Mesenchymal stem cell (in vitro differentiated cells and primary cell): ENCODE measurements at regions not wholly inside any gene's neighbourhood (a gene's known extent, or its start where the extent isn't known, plus 50 kb on each side); places are given as distances from the start of the nearest gene placed in this dataset.
"Not testable (repeated sequence)": the region's sequence is repeated elsewhere in the genome, so short reads cannot be mapped to it uniquely, and the experiment has no call there.

Experiments
- DNase-seq: peaks from one replicate; pipeline ENCODE4 v3.0.0-alpha.2; 2013
- H2AFZ ChIP-seq: one replicate; pipeline ENCODE4 v1.6.1; 2013; ENCODE audit warnings: low read depth, mild to moderate bottlenecking, control low read depth, inconsistent platforms, low read length, moderate library complexity
- H2AK5ac ChIP-seq: 2 replicates; pipeline ENCODE4 v1.6.1; 2013; ENCODE audit warnings: low read length, moderate library complexity, mild to moderate bottlenecking, inconsistent platforms; ENCODE audit not compliant: severe bottlenecking
- H2BK120ac ChIP-seq: one replicate; pipeline ENCODE4 v1.6.1; 2013; ENCODE audit warnings: low read depth, mild to moderate bottlenecking, inconsistent platforms, low read length, moderate library complexity
- H2BK12ac ChIP-seq, 2 experiments: one replicate each; pipeline ENCODE4 v1.6.1; 2013; ENCODE audit warnings: inconsistent platforms in 2 of 2, low read length in 2 of 2, mild to moderate bottlenecking in 2 of 2, moderate library complexity in 2 of 2, control low read depth in 1 of 2
- H2BK15ac ChIP-seq: one replicate; pipeline ENCODE4 v1.6.1; 2013; ENCODE audit warnings: mild to moderate bottlenecking, low read depth, inconsistent platforms; ENCODE audit not compliant: poor library complexity, severe bottlenecking
- H2BK5ac ChIP-seq: 2 replicates; pipeline ENCODE4 v1.6.1; 2013; ENCODE audit warnings: low read depth, mild to moderate bottlenecking, low read length, control low read depth, inconsistent platforms; ENCODE audit not compliant: poor library complexity, severe bottlenecking
- H3K14ac ChIP-seq, 2 experiments: one replicate each; pipeline ENCODE4 v1.6.1; 2013; ENCODE audit warnings: inconsistent platforms in 2 of 2, low read length in 2 of 2, control low read depth in 1 of 2, mild to moderate bottlenecking in 1 of 2, moderate library complexity in 1 of 2
- H3K18ac ChIP-seq, 2 experiments: one replicate each; pipeline ENCODE4 v1.6.1; 2013; ENCODE audit warnings: inconsistent platforms in 2 of 2, low read length in 2 of 2, control low read depth in 1 of 2, low read depth in 1 of 2, mild to moderate bottlenecking in 1 of 2
- H3K23ac ChIP-seq, 2 experiments: one replicate each; pipeline ENCODE4 v1.6.1; 2013; ENCODE audit warnings: inconsistent platforms in 2 of 2, low read length in 2 of 2, mild to moderate bottlenecking in 2 of 2, moderate library complexity in 2 of 2, control low read depth in 1 of 2
- H3K27ac ChIP-seq: 2 replicates; pipeline ENCODE4 v1.5.1; 2013; ENCODE audit warnings: mild to moderate bottlenecking, moderate library complexity, low read length, control low read depth, inconsistent platforms; ENCODE audit not compliant: poor library complexity, severe bottlenecking
- H3K27me3 ChIP-seq, 2 experiments: 2 replicates each; pipeline versions ENCODE4 v1.6.1 to v1.7.0; 2013; ENCODE audit warnings: low read length in 2 of 2, mild to moderate bottlenecking in 2 of 2, moderate library complexity in 2 of 2, control low read depth in 1 of 2, inconsistent platforms in 1 of 2; ENCODE audit not compliant: control insufficient read depth in 1 of 2, insufficient read depth in 1 of 2
- H3K36me3 ChIP-seq, 2 experiments: 2 replicates each; pipeline versions ENCODE4 v1.6.1 to v1.7.0; 2013; ENCODE audit warnings: low read length in 2 of 2, control low read depth in 1 of 2, inconsistent platforms in 1 of 2, low read depth in 1 of 2, mild to moderate bottlenecking in 1 of 2; ENCODE audit not compliant: insufficient read depth in 2 of 2, control insufficient read depth in 1 of 2
- H3K4ac ChIP-seq, 2 experiments: one replicate each; pipeline ENCODE4 v1.6.1; 2013; ENCODE audit warnings: inconsistent platforms in 2 of 2, low read length in 2 of 2, mild to moderate bottlenecking in 2 of 2, moderate library complexity in 2 of 2, control low read depth in 1 of 2, low read depth in 1 of 2
- H3K4me1 ChIP-seq: 2 replicates; pipeline ENCODE4 v1.6.1; 2013; ENCODE audit warnings: low read depth, low read length, control low read depth; ENCODE audit not compliant: control insufficient read depth, insufficient read depth
- H3K4me2 ChIP-seq: 2 replicates; pipeline ENCODE4 v1.6.1; 2013; ENCODE audit warnings: low read length, mild to moderate bottlenecking, inconsistent platforms; ENCODE audit not compliant: poor library complexity, severe bottlenecking
- H3K4me3 ChIP-seq, 2 experiments: 2 replicates each; pipeline versions ENCODE4 v1.5.1 to v1.7.0; 2013; ENCODE audit warnings: low read length in 2 of 2, mild to moderate bottlenecking in 2 of 2, control low read depth in 1 of 2, low read depth in 1 of 2; ENCODE audit not compliant: insufficient read depth in 1 of 2
- H3K79me1 ChIP-seq: replicated peaks from 2 replicates; pipeline ENCODE4 v1.6.1; 2013; ENCODE audit warnings: mild to moderate bottlenecking, control low read depth, low read length, inconsistent platforms; ENCODE audit not compliant: poor library complexity, severe bottlenecking
- H3K9ac ChIP-seq: 2 replicates; pipeline ENCODE4 v1.7.0; 2013; ENCODE audit warnings: mild to moderate bottlenecking, low read length, moderate library complexity
- H3K9me3 ChIP-seq: 2 replicates; pipeline ENCODE4 v1.7.0; 2013; ENCODE audit warnings: mild to moderate bottlenecking, low read length; ENCODE audit not compliant: control insufficient read depth
- H4K8ac ChIP-seq: one replicate; pipeline ENCODE4 v1.6.1; 2013; ENCODE audit warnings: inconsistent platforms, mild to moderate bottlenecking, low read length, moderate library complexity
- H4K91ac ChIP-seq: one replicate; pipeline ENCODE4 v1.6.1; 2013; ENCODE audit warnings: mild to moderate bottlenecking, low read length, inconsistent platforms
- WGBS: methylation state at CpG from one replicate; pipeline ENCODE4 v1.1.7; 2013; ENCODE audit warnings: mixed read lengths; 5-methylcytosine and 5-hydroxymethylcytosine counted together

GRCh38 chr1:221576268-221576667 is 165.6 kb downstream of the DUSP10 start:
- no peak overlapping the region for H3K4me2 ChIP-seq
- no peak overlapping the region for H2BK5ac ChIP-seq
- H4K8ac ChIP-seq, result no peak overlapping the region
- H3K4me3 ChIP-seq, result no peak overlapping the region
- H3K4me1 ChIP-seq, result peaks cover 2% of the 10 kb centered on the region
- H2BK15ac ChIP-seq, result no peak overlapping the region
- H2BK120ac ChIP-seq, result no peak overlapping the region
- no peaks in the 10 kb centered on the region for H3K27me3 ChIP-seq
- H2AFZ ChIP-seq, result no peak overlapping the region
- peak; percentile 88 for DNase-seq
- no peak overlapping the region for H3K4ac ChIP-seq
- H3K36me3 ChIP-seq, result no peaks in the 10 kb centered on the region
- H3K23ac ChIP-seq, result no peak overlapping the region
- 33% methylated on average over 2 of the region's 3 CpGs for WGBS
- H2BK12ac ChIP-seq, result no peak overlapping the region
- no peak overlapping the region for H3K27ac ChIP-seq
- no peaks in the 10 kb centered on the region for H3K79me1 ChIP-seq
- no peak overlapping the region for H3K14ac ChIP-seq
- H3K18ac ChIP-seq, result no peak overlapping the region
- no peak overlapping the region for H3K9ac ChIP-seq
- H3K9me3 ChIP-seq, result no peaks in the 10 kb centered on the region
- no peak overlapping the region for H2AK5ac ChIP-seq
- H4K91ac ChIP-seq, result no peak overlapping the region

DNA sequence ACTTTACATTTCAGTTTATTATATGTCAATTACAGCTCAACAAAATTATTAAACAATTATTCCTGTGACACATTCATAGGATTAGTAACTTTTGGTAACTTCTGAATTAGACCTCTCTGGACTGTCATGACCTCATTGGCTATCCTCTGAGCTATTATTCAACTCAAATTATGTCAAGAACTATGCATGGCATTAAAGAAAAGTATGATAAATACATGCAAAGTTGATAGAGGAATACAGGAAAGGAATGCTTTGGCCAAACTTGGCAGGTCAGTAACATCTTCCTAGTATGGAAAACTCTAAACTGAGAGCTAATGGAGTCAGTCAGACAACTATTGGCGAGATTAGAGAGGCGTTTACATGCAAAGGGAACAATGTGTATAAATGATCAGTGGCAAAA is 158.4 kb downstream of the DUSP10 start:
- no peak overlapping the region for H3K23ac ChIP-seq
- H2BK5ac ChIP-seq, result no peak overlapping the region
- no peak overlapping the region for H3K27ac ChIP-seq
- H3K4me1 ChIP-seq, result no peaks in the 10 kb centered on the region
- H3K18ac ChIP-seq, result no peak overlapping the region
- no peak overlapping the region for H3K4me3 ChIP-seq
- no peaks in the 10 kb centered on the region for H3K9me3 ChIP-seq
- H3K9ac ChIP-seq, result no peak overlapping the region
- no peak overlapping the region for H2AK5ac ChIP-seq
- no peak overlapping the region for H2AFZ ChIP-seq
- no peak overlapping the region for H3K4me2 ChIP-seq
- no peaks in the 10 kb centered on the region for H3K27me3 ChIP-seq
- no peaks in the 10 kb centered on the region for H3K79me1 ChIP-seq
- no peak overlapping the region for H3K14ac ChIP-seq
- H3K36me3 ChIP-seq, result no peaks in the 10 kb centered on the region
- no peak overlapping the region for H3K4ac ChIP-seq
- no peak overlapping the region for H4K91ac ChIP-seq
- DNase-seq, result no peak
- H2BK12ac ChIP-seq, result no peak overlapping the region
- no peak overlapping the region for H4K8ac ChIP-seq
- 94% methylated on average over 2 of the region's 2 CpGs for WGBS
- H2BK120ac ChIP-seq, result no peak overlapping the region
- H2BK15ac ChIP-seq, result no peak overlapping the region

DNA sequence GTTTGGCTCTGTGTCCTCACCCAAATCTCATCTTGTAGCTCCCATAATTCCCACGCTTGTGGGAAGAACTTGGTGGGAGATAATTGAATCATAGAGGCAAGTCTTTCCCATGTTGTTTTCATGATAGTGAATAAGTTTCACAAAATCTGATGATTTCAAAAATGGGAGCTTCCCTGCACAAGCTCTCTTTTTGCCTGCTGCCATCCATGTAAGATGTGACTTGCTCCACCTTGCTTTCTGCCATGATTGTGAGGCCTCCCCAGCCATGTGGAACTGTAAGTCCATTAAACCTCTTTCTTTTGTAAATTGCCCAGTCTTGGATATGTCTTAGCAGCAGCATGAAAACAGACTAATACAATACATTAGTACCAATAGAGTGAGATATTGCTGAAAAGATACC is 154.9 kb downstream of the DUSP10 start:
- H3K9me3 ChIP-seq, H3K18ac ChIP-seq, H3K79me1 ChIP-seq, H3K27ac ChIP-seq, H3K4me3 ChIP-seq, H3K4me1 ChIP-seq, H4K91ac ChIP-seq, H4K8ac ChIP-seq, H3K4me2 ChIP-seq, H3K9ac ChIP-seq, DNase-seq, H2BK15ac ChIP-seq, H2BK5ac ChIP-seq, H2AK5ac ChIP-seq, H2BK120ac ChIP-seq, H3K14ac ChIP-seq, H2AFZ ChIP-seq, H3K4ac ChIP-seq, H3K27me3 ChIP-seq, H2BK12ac ChIP-seq, H3K36me3 ChIP-seq, H3K23ac ChIP-seq: not testable (repeated sequence)
- 100% methylated on average over 1 of the region's 1 CpG for WGBS

- not testable (repeated sequence) for H2BK5ac ChIP-seq, H3K14ac ChIP-seq, H4K91ac ChIP-seq, H2AFZ ChIP-seq, H2BK120ac ChIP-seq, H3K4ac ChIP-seq, H3K79me1 ChIP-seq, H3K27ac ChIP-seq, H3K9me3 ChIP-seq, H2AK5ac ChIP-seq, DNase-seq, H3K36me3 ChIP-seq, H3K4me3 ChIP-seq, H2BK12ac ChIP-seq, H3K4me2 ChIP-seq, H3K23ac ChIP-seq, H3K18ac ChIP-seq, H3K4me1 ChIP-seq, H4K8ac ChIP-seq, H2BK15ac ChIP-seq, H3K9ac ChIP-seq, H3K27me3 ChIP-seq
Measured at GRCh38 chr1:221591250-221591649, 150.6 kb downstream of the DUSP10 start.
